ENCODE measurements at regions not wholly inside any gene's neighbourhood (a gene's known extent, or its start where the extent isn't known, plus 50 kb on each side); places are given as distances from the start of the nearest gene placed in this dataset.

- DNase-seq: no peak
These were observed 186.5 kb upstream of the LINGO1 start for GRCh38 chr15:77819048-77819850.

- no peak for DNase-seq
These were observed 185.9 kb upstream of the LINGO1 start for GRCh38 chr15:77818484-77819047.

GRCh38 chr15:77817434-77817833 lies 184.7 kb upstream of the LINGO1 start:
- DNase-seq: no peak

GRCh38 chr15:77816983-77817382 lies 184.3 kb upstream of the LINGO1 start:
- DNase-seq: no peak

GRCh38 chr15:77815015-77815414 lies 182.3 kb upstream of the LINGO1 start:
- DNase-seq: no peak

GRCh38 chr15:77812664-77813063 lies 180.0 kb upstream of the LINGO1 start:
- DNase-seq: no peak

- no peak for DNase-seq
These were observed 178.6 kb upstream of the LINGO1 start for GRCh38 chr15:77811270-77811669.

GRCh38 chr15:77810130-77810571 lies 177.4 kb upstream of the LINGO1 start:
- DNase-seq: no peak

GRCh38 chr15:77808581-77809177 lies 176.0 kb upstream of the LINGO1 start:
- DNase-seq: no peak

- no peak for DNase-seq
These were observed 175.4 kb upstream of the LINGO1 start for GRCh38 chr15:77808075-77808474.

GRCh38 chr15:77807611-77808010 lies 174.9 kb upstream of the LINGO1 start:
- DNase-seq: no peak

- DNase-seq: no peak
These were observed 174.4 kb upstream of the LINGO1 start for GRCh38 chr15:77807115-77807514.

GRCh38 chr15:77804210-77804609 lies 171.5 kb upstream of the LINGO1 start:
- DNase-seq: no peak

- no peak for DNase-seq
These were observed 170.8 kb upstream of the LINGO1 start for GRCh38 chr15:77803487-77803886.

- DNase-seq: no peak
These were observed 167.6 kb upstream of the LINGO1 start for GRCh38 chr15:77800305-77800704.

GRCh38 chr15:77798847-77799246 lies 166.1 kb upstream of the LINGO1 start:
- no peak for DNase-seq

GRCh38 chr15:77798151-77798835 lies 165.6 kb upstream of the LINGO1 start:
- no peak for DNase-seq

GRCh38 chr15:77797270-77797669 lies 164.6 kb upstream of the LINGO1 start:
- DNase-seq: no peak

- DNase-seq: no peak
These were observed 163.5 kb upstream of the LINGO1 start for GRCh38 chr15:77796046-77796729.

- no peak for DNase-seq
These were observed 162.7 kb upstream of the LINGO1 start for GRCh38 chr15:77795446-77795845.

- DNase-seq: no peak
These were observed 159.2 kb upstream of the LINGO1 start for GRCh38 chr15:77791941-77792340.

- DNase-seq: no peak
These were observed 157.8 kb upstream of the LINGO1 start for GRCh38 chr15:77790481-77790880.

GRCh38 chr15:77786956-77787355 lies 154.2 kb upstream of the LINGO1 start:
- DNase-seq: no peak

Measured in activated naive CD4-positive, alpha-beta T cell treated with Interleukin-2 at 50 U/mL for 16 hours (primary cell).